GM10248 (cell line): ENCODE measurements at regions not wholly inside any gene's neighbourhood (a gene's known extent, or its start where the extent isn't known, plus 50 kb on each side); places are given as distances from the start of the nearest gene placed in this dataset.

Experiments
- CTCF ChIA-PET: fragments of 300-600 bp; sonication (Branson Sonifier 250); formaldehyde crosslinking; extraction: SDS; loops from one replicate; lab custom pipeline; 2021; ENCODE audit warnings: antibody characterized with exemption; lab: Yijun Ruan, JAX
- POLR2A ChIA-PET: fragments of 350-650 bp; sonication (Branson Sonifier 250); formaldehyde crosslinking; extraction: SDS; loops from one replicate; lab custom pipeline; 2020; ENCODE audit warnings: antibody characterized with exemption; lab: Yijun Ruan, JAX
- DNase-seq: peaks from one replicate; pipeline ENCODE4 v3.0.0; 2012; ENCODE audit errors: extremely low spot score
- CTCF ChIP-seq: IDR thresholded peaks from 2 replicates; pipeline ENCODE4 v1.5.1; 2012; ENCODE audit warnings: mild to moderate bottlenecking, low read depth; ENCODE audit errors: extremely low read depth, missing control alignments, control extremely low read depth

- no peak for DNase-seq
- no peak for TF ChIP-seq CTCF
- ChIA-PET CTCF (no interaction called here), POLR2A (no interaction called here)
Measured at GRCh38 chr2:193796847-193797246, 1602.1 kb upstream of the TMEFF2 start.

- no peak for DNase-seq
- ChIA-PET CTCF (no interaction called here), POLR2A (no interaction called here)
- TF ChIP-seq CTCF: no peak
Measured at GRCh38 chr2:193793914-193794313, 1599.2 kb upstream of the TMEFF2 start.

- CTCF ChIA-PET: no interaction called here
- POLR2A ChIA-PET: no interaction called here
- DNase-seq: no peak
- no peak for TF ChIP-seq CTCF
Measured at GRCh38 chr2:193783681-193784080, 1588.9 kb upstream of the TMEFF2 start.

- POLR2A ChIA-PET: no interaction called here
- DNase-seq: no peak
- no peak for TF ChIP-seq CTCF
- CTCF ChIA-PET: no interaction called here
Measured at GRCh38 chr2:193778293-193778692, 1583.6 kb upstream of the TMEFF2 start.

- no peak for DNase-seq
- POLR2A ChIA-PET: no interaction called here
- CTCF ChIA-PET: interaction anchor here (0.6 to 1.2 kb wide), 2 partner anchors 23 to 1615 kb away, joined by 3 read pairs; no protein-coding TSS in a partner anchor
- TF ChIP-seq CTCF: no peak
Measured at GRCh38 chr2:193776988-193777387, 1582.3 kb upstream of the TMEFF2 start.

GRCh38 chr2:193774166-193774565 lies 1579.4 kb upstream of the TMEFF2 start:
- ChIA-PET CTCF (no interaction called here), POLR2A (no interaction called here)
- TF ChIP-seq CTCF: no peak
- DNase-seq: no peak

- POLR2A ChIA-PET: no interaction called here
Measured at GRCh38 chr2:193751299-193751698, 1556.6 kb upstream of the TMEFF2 start.

More at GRCh38 chr2:193751299-193751698, 1556.6 kb upstream of the TMEFF2 start:
- TF ChIP-seq CTCF: no peak
- no peak for DNase-seq
- CTCF ChIA-PET: no interaction called here
